GM23338 (cell line): ENCODE measurements at regions not wholly inside any gene's neighbourhood (a gene's known extent, or its start where the extent isn't known, plus 50 kb on each side); places are given as distances from the start of the nearest gene placed in this dataset.

Experiments used
- CREB1 ChIP-seq: fragments of 250-450 bp; sonication (Bioruptor Pico); IDR thresholded peaks from 2 replicates; pipeline ENCODE4 v1.5.0; 2020; ENCODE audit warnings: low read depth, mild to moderate bottlenecking, moderate library complexity
- EZH2 ChIP-seq: fragments of 200-600 bp; sonication (generic); IDR thresholded peaks from one replicate; pipeline ENCODE4 v1.8.0; 2017; ENCODE audit warnings: antibody characterized with exemption, mild to moderate bottlenecking, low read depth; ENCODE audit not compliant: unreplicated experiment
- EZH2phosphoT487 ChIP-seq: fragments of 200-600 bp; sonication (generic); IDR thresholded peaks from one replicate; pipeline ENCODE4 v1.8.1; 2018; ENCODE audit warnings: antibody characterized with exemption; ENCODE audit not compliant: unreplicated experiment
- JUNB ChIP-seq: IDR thresholded peaks from one replicate; pipeline ENCODE4 v1.6.1; 2016; ENCODE audit warnings: antibody characterized with exemption; ENCODE audit not compliant: unreplicated experiment
- POLR2AphosphoS5 ChIP-seq: IDR thresholded peaks from 2 replicates; pipeline ENCODE4 v1.6.1; 2016; ENCODE audit warnings: antibody characterized with exemption, low read depth
- STAT1 ChIP-seq: IDR thresholded peaks from one replicate; pipeline ENCODE4 v1.6.1; 2016; ENCODE audit warnings: antibody characterized with exemption; ENCODE audit not compliant: unreplicated experiment
- ZNF331 ChIP-seq: fragments of 250-450 bp; sonication (Bioruptor Pico); IDR thresholded peaks from 2 replicates; pipeline ENCODE4 v1.5.0; 2020; ENCODE audit warnings: low read depth, mild to moderate bottlenecking, moderate library complexity
- TF ChIP-seq, protein P1 (sequence below), 2 experiments: fragments of 200-600 bp in 1 of 2; sonication (generic) in 1 of 2; conservative IDR thresholded peaks; 2 replicates each; pipeline versions ENCODE4 v1.5.1 to v1.6.1; 2016 to 2017; ENCODE audit warnings: antibody characterized with exemption in 2 of 2, low read depth in 2 of 2, mild to moderate bottlenecking in 2 of 2, moderate library complexity in 1 of 2
- TF ChIP-seq, protein P2 (sequence below): IDR thresholded peaks from 2 replicates; pipeline ENCODE4 v1.6.1; 2016; ENCODE audit warnings: antibody characterized with exemption
- TF ChIP-seq, protein P3 (sequence below): IDR thresholded peaks from one replicate; pipeline ENCODE4 v1.6.1; 2018; ENCODE audit warnings: antibody characterized with exemption; ENCODE audit not compliant: unreplicated experiment
- TF ChIP-seq, protein P4 (sequence below): fragments of 250-450 bp; sonication (Bioruptor Pico); IDR thresholded peaks from 2 replicates; pipeline ENCODE4 v1.5.0; 2020; ENCODE audit warnings: mild to moderate bottlenecking, moderate library complexity

DNA sequence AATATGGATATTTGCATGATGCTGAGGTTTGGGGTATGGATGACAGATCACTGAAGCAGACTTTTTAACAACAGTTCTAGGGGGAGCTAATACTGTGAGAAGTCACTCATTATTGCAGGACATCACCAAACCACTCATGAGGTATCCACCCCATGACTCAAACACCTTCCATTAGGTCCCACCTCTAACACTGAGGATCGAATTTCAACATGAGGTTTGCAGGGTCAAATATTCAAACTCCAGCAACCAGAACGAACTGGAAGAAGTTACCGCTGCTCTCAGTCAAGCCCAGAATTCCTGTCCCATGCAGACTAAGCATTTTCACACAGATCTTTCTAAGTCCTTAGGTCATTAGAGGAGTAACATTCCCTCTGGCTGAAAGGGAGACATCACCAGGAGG, 758.9 kb downstream of the UQCRFS1 start:
- TF ChIP-seq, protein P1, sequence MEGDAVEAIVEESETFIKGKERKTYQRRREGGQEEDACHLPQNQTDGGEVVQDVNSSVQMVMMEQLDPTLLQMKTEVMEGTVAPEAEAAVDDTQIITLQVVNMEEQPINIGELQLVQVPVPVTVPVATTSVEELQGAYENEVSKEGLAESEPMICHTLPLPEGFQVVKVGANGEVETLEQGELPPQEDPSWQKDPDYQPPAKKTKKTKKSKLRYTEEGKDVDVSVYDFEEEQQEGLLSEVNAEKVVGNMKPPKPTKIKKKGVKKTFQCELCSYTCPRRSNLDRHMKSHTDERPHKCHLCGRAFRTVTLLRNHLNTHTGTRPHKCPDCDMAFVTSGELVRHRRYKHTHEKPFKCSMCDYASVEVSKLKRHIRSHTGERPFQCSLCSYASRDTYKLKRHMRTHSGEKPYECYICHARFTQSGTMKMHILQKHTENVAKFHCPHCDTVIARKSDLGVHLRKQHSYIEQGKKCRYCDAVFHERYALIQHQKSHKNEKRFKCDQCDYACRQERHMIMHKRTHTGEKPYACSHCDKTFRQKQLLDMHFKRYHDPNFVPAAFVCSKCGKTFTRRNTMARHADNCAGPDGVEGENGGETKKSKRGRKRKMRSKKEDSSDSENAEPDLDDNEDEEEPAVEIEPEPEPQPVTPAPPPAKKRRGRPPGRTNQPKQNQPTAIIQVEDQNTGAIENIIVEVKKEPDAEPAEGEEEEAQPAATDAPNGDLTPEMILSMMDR (conservative IDR thresholded peaks at IDR 0.05; ENCODE audit: low read depth in 2 of 2): no peak
- TF ChIP-seq EZH2 (no peak), POLR2AphosphoS5 (no peak), EZH2phosphoT487 (no peak), CREB1 (CRISPR knock-in tag) (no peak), STAT1 (no peak), JUNB (no peak), ZNF331 (no peak)
- TF ChIP-seq, protein P2, sequence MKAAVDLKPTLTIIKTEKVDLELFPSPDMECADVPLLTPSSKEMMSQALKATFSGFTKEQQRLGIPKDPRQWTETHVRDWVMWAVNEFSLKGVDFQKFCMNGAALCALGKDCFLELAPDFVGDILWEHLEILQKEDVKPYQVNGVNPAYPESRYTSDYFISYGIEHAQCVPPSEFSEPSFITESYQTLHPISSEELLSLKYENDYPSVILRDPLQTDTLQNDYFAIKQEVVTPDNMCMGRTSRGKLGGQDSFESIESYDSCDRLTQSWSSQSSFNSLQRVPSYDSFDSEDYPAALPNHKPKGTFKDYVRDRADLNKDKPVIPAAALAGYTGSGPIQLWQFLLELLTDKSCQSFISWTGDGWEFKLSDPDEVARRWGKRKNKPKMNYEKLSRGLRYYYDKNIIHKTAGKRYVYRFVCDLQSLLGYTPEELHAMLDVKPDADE: no peak
- TF ChIP-seq, protein P3, sequence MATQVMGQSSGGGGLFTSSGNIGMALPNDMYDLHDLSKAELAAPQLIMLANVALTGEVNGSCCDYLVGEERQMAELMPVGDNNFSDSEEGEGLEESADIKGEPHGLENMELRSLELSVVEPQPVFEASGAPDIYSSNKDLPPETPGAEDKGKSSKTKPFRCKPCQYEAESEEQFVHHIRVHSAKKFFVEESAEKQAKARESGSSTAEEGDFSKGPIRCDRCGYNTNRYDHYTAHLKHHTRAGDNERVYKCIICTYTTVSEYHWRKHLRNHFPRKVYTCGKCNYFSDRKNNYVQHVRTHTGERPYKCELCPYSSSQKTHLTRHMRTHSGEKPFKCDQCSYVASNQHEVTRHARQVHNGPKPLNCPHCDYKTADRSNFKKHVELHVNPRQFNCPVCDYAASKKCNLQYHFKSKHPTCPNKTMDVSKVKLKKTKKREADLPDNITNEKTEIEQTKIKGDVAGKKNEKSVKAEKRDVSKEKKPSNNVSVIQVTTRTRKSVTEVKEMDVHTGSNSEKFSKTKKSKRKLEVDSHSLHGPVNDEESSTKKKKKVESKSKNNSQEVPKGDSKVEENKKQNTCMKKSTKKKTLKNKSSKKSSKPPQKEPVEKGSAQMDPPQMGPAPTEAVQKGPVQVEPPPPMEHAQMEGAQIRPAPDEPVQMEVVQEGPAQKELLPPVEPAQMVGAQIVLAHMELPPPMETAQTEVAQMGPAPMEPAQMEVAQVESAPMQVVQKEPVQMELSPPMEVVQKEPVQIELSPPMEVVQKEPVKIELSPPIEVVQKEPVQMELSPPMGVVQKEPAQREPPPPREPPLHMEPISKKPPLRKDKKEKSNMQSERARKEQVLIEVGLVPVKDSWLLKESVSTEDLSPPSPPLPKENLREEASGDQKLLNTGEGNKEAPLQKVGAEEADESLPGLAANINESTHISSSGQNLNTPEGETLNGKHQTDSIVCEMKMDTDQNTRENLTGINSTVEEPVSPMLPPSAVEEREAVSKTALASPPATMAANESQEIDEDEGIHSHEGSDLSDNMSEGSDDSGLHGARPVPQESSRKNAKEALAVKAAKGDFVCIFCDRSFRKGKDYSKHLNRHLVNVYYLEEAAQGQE: no peak
- TF ChIP-seq, protein P4, sequence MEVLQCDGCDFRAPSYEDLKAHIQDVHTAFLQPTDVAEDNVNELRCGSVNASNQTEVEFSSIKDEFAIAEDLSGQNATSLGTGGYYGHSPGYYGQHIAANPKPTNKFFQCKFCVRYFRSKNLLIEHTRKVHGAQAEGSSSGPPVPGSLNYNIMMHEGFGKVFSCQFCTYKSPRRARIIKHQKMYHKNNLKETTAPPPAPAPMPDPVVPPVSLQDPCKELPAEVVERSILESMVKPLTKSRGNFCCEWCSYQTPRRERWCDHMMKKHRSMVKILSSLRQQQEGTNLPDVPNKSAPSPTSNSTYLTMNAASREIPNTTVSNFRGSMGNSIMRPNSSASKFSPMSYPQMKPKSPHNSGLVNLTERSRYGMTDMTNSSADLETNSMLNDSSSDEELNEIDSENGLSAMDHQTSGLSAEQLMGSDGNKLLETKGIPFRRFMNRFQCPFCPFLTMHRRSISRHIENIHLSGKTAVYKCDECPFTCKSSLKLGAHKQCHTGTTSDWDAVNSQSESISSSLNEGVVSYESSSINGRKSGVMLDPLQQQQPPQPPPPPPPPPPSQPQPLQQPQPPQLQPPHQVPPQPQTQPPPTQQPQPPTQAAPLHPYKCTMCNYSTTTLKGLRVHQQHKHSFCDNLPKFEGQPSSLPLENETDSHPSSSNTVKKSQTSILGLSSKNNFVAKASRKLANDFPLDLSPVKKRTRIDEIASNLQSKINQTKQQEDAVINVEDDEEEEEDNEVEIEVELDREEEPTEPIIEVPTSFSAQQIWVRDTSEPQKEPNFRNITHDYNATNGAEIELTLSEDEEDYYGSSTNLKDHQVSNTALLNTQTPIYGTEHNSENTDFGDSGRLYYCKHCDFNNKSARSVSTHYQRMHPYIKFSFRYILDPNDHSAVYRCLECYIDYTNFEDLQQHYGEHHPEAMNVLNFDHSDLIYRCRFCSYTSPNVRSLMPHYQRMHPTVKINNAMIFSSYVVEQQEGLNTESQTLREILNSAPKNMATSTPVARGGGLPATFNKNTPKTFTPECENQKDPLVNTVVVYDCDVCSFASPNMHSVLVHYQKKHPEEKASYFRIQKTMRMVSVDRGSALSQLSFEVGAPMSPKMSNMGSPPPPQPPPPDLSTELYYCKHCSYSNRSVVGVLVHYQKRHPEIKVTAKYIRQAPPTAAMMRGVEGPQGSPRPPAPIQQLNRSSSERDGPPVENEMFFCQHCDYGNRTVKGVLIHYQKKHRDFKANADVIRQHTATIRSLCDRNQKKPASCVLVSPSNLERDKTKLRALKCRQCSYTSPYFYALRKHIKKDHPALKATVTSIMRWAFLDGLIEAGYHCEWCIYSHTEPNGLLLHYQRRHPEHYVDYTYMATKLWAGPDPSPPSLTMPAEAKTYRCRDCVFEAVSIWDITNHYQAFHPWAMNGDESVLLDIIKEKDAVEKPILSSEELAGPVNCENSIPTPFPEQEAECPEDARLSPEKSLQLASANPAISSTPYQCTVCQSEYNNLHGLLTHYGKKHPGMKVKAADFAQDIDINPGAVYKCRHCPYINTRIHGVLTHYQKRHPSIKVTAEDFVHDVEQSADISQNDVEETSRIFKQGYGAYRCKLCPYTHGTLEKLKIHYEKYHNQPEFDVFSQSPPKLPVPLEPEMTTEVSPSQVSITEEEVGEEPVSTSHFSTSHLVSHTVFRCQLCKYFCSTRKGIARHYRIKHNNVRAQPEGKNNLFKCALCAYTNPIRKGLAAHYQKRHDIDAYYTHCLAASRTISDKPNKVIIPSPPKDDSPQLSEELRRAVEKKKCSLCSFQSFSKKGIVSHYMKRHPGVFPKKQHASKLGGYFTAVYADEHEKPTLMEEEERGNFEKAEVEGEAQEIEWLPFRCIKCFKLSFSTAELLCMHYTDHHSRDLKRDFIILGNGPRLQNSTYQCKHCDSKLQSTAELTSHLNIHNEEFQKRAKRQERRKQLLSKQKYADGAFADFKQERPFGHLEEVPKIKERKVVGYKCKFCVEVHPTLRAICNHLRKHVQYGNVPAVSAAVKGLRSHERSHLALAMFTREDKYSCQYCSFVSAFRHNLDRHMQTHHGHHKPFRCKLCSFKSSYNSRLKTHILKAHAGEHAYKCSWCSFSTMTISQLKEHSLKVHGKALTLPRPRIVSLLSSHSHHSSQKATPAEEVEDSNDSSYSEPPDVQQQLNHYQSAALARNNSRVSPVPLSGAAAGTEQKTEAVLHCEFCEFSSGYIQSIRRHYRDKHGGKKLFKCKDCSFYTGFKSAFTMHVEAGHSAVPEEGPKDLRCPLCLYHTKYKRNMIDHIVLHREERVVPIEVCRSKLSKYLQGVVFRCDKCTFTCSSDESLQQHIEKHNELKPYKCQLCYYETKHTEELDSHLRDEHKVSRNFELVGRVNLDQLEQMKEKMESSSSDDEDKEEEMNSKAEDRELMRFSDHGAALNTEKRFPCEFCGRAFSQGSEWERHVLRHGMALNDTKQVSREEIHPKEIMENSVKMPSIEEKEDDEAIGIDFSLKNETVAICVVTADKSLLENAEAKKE (CRISPR knock-in tag): no peak
